OCI-LY7 (cell line): ENCODE measurements at regions not wholly inside any gene's neighbourhood (a gene's known extent, or its start where the extent isn't known, plus 50 kb on each side); places are given as distances from the start of the nearest gene placed in this dataset.

Experiments used
- BruUV-seq: library from RNA; stranded (reverse); fragments of 400-500 nt; replicated peaks from 2 replicates; lab custom pipeline; 2021; lab: Mats Ljungman, UMichigan
- CTCF ChIA-PET: fragments of 300-600 bp; sonication (Branson Sonifier 250); formaldehyde crosslinking; loops from one replicate; lab custom pipeline; 2022; ENCODE audit warnings: antibody characterized with exemption; ENCODE audit not compliant: unreplicated experiment; lab: Charles Lee
- POLR2A ChIA-PET: fragments of 300-600 bp; sonication (Branson Sonifier 250); formaldehyde crosslinking; loops from one replicate; lab custom pipeline; 2022; ENCODE audit warnings: antibody characterized with exemption; lab: Charles Lee
- DNase-seq: peaks from one replicate; pipeline ENCODE4 v3.0.0-alpha.2; 2015; ENCODE audit warnings: low spot score
- H2AFZ ChIP-seq: fragments of 200-600 bp; sonication (generic), shearing (Covaris generic); 2 replicates; pipeline ENCODE4 v1.6.1; 2014; ENCODE audit warnings: mild to moderate bottlenecking, antibody characterized with exemption, low read length, moderate library complexity
- H3K27ac ChIP-seq: fragments of 200-600 bp; sonication (generic); 2 replicates; pipeline ENCODE4 v1.5.1; 2014; ENCODE audit warnings: mixed run types, low read depth, mild to moderate bottlenecking, moderate library complexity, low read length, inconsistent platforms; ENCODE audit not compliant: poor library complexity, severe bottlenecking
- H3K36me3 ChIP-seq: fragments of 200-600 bp; sonication (generic); 2 replicates; pipeline ENCODE4 v1.6.1; 2014; ENCODE audit warnings: mild to moderate bottlenecking, antibody characterized with exemption, low read length, moderate library complexity, mixed read lengths; ENCODE audit not compliant: insufficient read depth
- H3K4me1 ChIP-seq: fragments of 200-600 bp; sonication (generic); 2 replicates; pipeline ENCODE4 v1.5.1; 2014; ENCODE audit warnings: mild to moderate bottlenecking, low read length; ENCODE audit not compliant: insufficient read depth, poor library complexity, severe bottlenecking
- H3K4me2 ChIP-seq: fragments of 200-600 bp; sonication (generic); 2 replicates; pipeline ENCODE4 v1.6.1; 2014; ENCODE audit warnings: mild to moderate bottlenecking, low read length
- H3K4me3 ChIP-seq: fragments of 200-600 bp; sonication (generic); 2 replicates; pipeline ENCODE4 v1.5.1; 2014; ENCODE audit warnings: mild to moderate bottlenecking, low read depth, low read length; ENCODE audit not compliant: poor library complexity, severe bottlenecking
- H3K79me2 ChIP-seq: fragments of 200-600 bp; sonication (generic); 2 replicates; pipeline ENCODE4 v1.6.1; 2016; ENCODE audit warnings: low read depth, mild to moderate bottlenecking, low read length, moderate library complexity, mixed read lengths; ENCODE audit not compliant: insufficient read depth
- H3K9me2 ChIP-seq: fragments of 200-600 bp; sonication (generic); 2 replicates; pipeline ENCODE4 v1.6.1; 2016; ENCODE audit warnings: mild to moderate bottlenecking, low read length, mixed read lengths; ENCODE audit not compliant: insufficient read depth
- H3K9me3 ChIP-seq: fragments of 200-600 bp; sonication (generic); 2 replicates; pipeline ENCODE4 v1.6.1; 2014; ENCODE audit warnings: mild to moderate bottlenecking, mixed run types, low read length, mixed read lengths
- H4K20me1 ChIP-seq: fragments of 200-600 bp; sonication (generic); 2 replicates; pipeline ENCODE4 v1.6.1; 2014; ENCODE audit warnings: mild to moderate bottlenecking, antibody characterized with exemption, low read length, moderate library complexity, mixed read lengths; ENCODE audit not compliant: insufficient read depth
- CTCF ChIP-seq: fragments of 200-600 bp; sonication (generic); conservative IDR thresholded peaks from 2 replicates; pipeline ENCODE4 v1.5.1; 2014; ENCODE audit warnings: mild to moderate bottlenecking, antibody characterized with exemption, low read length, moderate library complexity, mixed read lengths
- EZH2phosphoT487 ChIP-seq: fragments of 200-600 bp; sonication (generic); IDR thresholded peaks from 2 replicates; pipeline ENCODE4 v1.6.1; 2018; ENCODE audit warnings: low read depth, borderline replicate concordance, mild to moderate bottlenecking, mixed run types, antibody characterized with exemption, low read length, moderate library complexity, mixed read lengths
- intact Hi-C: fragments of 100-400 bp; cut with micrococcal nuclease; formaldehyde crosslinking; loops from one replicate; pipeline ENCODE4 v1.10.0; 2022; ENCODE audit not compliant: unreplicated experiment

- no peak for DNase-seq
- TF ChIP-seq CTCF (no peak), EZH2phosphoT487 (no peak)
- no peaks in the 10 kb centered on the region for H4K20me1 ChIP-seq
- no peak overlapping the region for H2AFZ ChIP-seq
- CTCF ChIA-PET = no interaction called here
- intact Hi-C loops = no loop called here
- H3K9me2 ChIP-seq = no peaks in the 10 kb centered on the region
- no TSS peak for BruUV-seq
- no peak overlapping the region for H3K4me2 ChIP-seq
- no peak overlapping the region for H3K4me3 ChIP-seq
- no peaks in the 10 kb centered on the region for H3K79me2 ChIP-seq
- H3K9me3 ChIP-seq = no peaks in the 10 kb centered on the region
- no peaks in the 10 kb centered on the region for H3K4me1 ChIP-seq
- POLR2A ChIA-PET = interaction anchor here (1.7 kb wide), 1 partner anchor 9 kb away, joined by 3 read pairs; no protein-coding TSS in a partner anchor
- H3K27ac ChIP-seq = no peak overlapping the region
- H3K36me3 ChIP-seq = no peaks in the 10 kb centered on the region
Observed at GRCh38 chr10:128563904-128564303, 437.7 kb upstream of the MKI67 start.

- no TSS peak for BruUV-seq
- no peak for DNase-seq
- no peaks in the 10 kb centered on the region for H3K9me3 ChIP-seq
- ChIA-PET CTCF (no interaction called here), POLR2A (no interaction called here)
- intact Hi-C loops = no loop called here
- no peaks in the 10 kb centered on the region for H3K79me2 ChIP-seq
- TF ChIP-seq EZH2phosphoT487 = no peak
- TF ChIP-seq CTCF = no peak
- H3K4me1 ChIP-seq = no peaks in the 10 kb centered on the region
- no peaks in the 10 kb centered on the region for H3K9me2 ChIP-seq
- no peak overlapping the region for H3K4me3 ChIP-seq
- no peak overlapping the region for H3K27ac ChIP-seq
- no peak overlapping the region for H2AFZ ChIP-seq
- no peaks in the 10 kb centered on the region for H3K36me3 ChIP-seq
- no peaks in the 10 kb centered on the region for H4K20me1 ChIP-seq
- no peak overlapping the region for H3K4me2 ChIP-seq
Observed at GRCh38 chr10:128566361-128566968, 440.2 kb upstream of the MKI67 start.

- Histone ChIP-seq H4K20me1 (no peaks in the 10 kb centered on the region), H2AFZ (no peak overlapping the region), H3K4me2 (no peak overlapping the region), H3K9me2 (no peaks in the 10 kb centered on the region), H3K79me2 (no peaks in the 10 kb centered on the region), H3K4me1 (no peaks in the 10 kb centered on the region), H3K9me3 (no peaks in the 10 kb centered on the region), H3K4me3 (no peak overlapping the region), H3K27ac (no peak overlapping the region), H3K36me3 (no peaks in the 10 kb centered on the region)
- TF ChIP-seq CTCF (no peak), EZH2phosphoT487 (no peak)
- no peak for DNase-seq
- intact Hi-C loops = no loop called here
- POLR2A ChIA-PET = no interaction called here
- BruUV-seq = no TSS peak
- CTCF ChIA-PET = no interaction called here
Observed at GRCh38 chr10:128567551-128567950, 441.3 kb upstream of the MKI67 start.
